AG08396 (cell line): ENCODE measurements at regions not wholly inside any gene's neighbourhood (a gene's known extent, or its start where the extent isn't known, plus 50 kb on each side); places are given as distances from the start of the nearest gene placed in this dataset.

Experiments used
- DNase-seq: peaks from one replicate; pipeline ENCODE4 v3.0.0; 2012; ENCODE audit warnings: low spot score, mixed read lengths

- DNase-seq = no peak
These were observed 150.2 kb downstream of the MACROH2A1 start for GRCh38 chr5:135248801-135249231.

- DNase-seq = peak; percentile 78
These were observed 151.9 kb downstream of the MACROH2A1 start for GRCh38 chr5:135246923-135247795.

- DNase-seq = no peak
These were observed 152.5 kb downstream of the MACROH2A1 start for GRCh38 chr5:135246605-135246922.

GRCh38 chr5:135245521-135246499 is 153.2 kb downstream of the MACROH2A1 start:
- peak; percentile 56 for DNase-seq

- DNase-seq = no peak
These were observed 154.4 kb downstream of the MACROH2A1 start for GRCh38 chr5:135244620-135245021.

- DNase-seq = no peak
These were observed 155.3 kb downstream of the MACROH2A1 start for GRCh38 chr5:135243556-135244285.

GRCh38 chr5:135242866-135243555 is 156.0 kb downstream of the MACROH2A1 start:
- DNase-seq = no peak

GRCh38 chr5:135242021-135242865 is 156.8 kb downstream of the MACROH2A1 start:
- DNase-seq = peak; percentile 48

GRCh38 chr5:135241536-135241935 is 157.5 kb downstream of the MACROH2A1 start:
- DNase-seq = no peak

GRCh38 chr5:135240781-135241360 is 158.2 kb downstream of the MACROH2A1 start:
- DNase-seq = no peak

GRCh38 chr5:135240283-135240633 is 158.8 kb downstream of the MACROH2A1 start:
- no peak for DNase-seq

GRCh38 chr5:135239453-135240282 is 159.4 kb downstream of the MACROH2A1 start:
- DNase-seq = peak; percentile 56

GRCh38 chr5:135238622-135239452 is 160.2 kb downstream of the MACROH2A1 start:
- DNase-seq = no peak

GRCh38 chr5:135237748-135238103 is 161.3 kb downstream of the MACROH2A1 start:
- no peak for DNase-seq

GRCh38 chr5:135236908-135237747 is 161.9 kb downstream of the MACROH2A1 start:
- no peak for DNase-seq

GRCh38 chr5:135236228-135236907 is 162.7 kb downstream of the MACROH2A1 start:
- DNase-seq = no peak
